Liver (tissue), 8 donors: ENCODE measurements at regions not wholly inside any gene's neighbourhood (a gene's known extent, or its start where the extent isn't known, plus 50 kb on each side); places are given as distances from the start of the nearest gene placed in this dataset.

ENCODE experiments used
- DNase-seq: peaks from one replicate; pipeline ENCODE4 v3.0.0-alpha.2; 2017; ENCODE audit warnings: low spot score
- H3K27ac ChIP-seq, 2 donors: one replicate each; pipeline ENCODE4 v1.7.0; 2013; ENCODE audit warnings: inconsistent platforms in 2 of 2, low read length in 2 of 2, control low read depth in 1 of 2, low read depth in 1 of 2, mild to moderate bottlenecking in 1 of 2
- H3K27me3 ChIP-seq, 4 donors: one replicate each; pipeline versions ENCODE4 v1.6.1 to v1.7.0; 2013; ENCODE audit warnings: low read length in 3 of 4, inconsistent platforms in 1 of 4, mild to moderate bottlenecking in 1 of 4, moderate library complexity in 1 of 4; ENCODE audit not compliant: control insufficient read depth in 4 of 4, insufficient read depth in 4 of 4
- H3K36me3 ChIP-seq, 4 donors: one replicate each; pipeline versions ENCODE4 v1.6.1 to v1.7.0; 2013; ENCODE audit warnings: low read length in 3 of 4, mild to moderate bottlenecking in 3 of 4, low read depth in 1 of 4, moderate library complexity in 1 of 4; ENCODE audit not compliant: control insufficient read depth in 4 of 4, insufficient read depth in 3 of 4
- H3K4me1 ChIP-seq, 4 donors: one replicate each; pipeline versions ENCODE4 v1.6.1 to v1.7.0; 2013; ENCODE audit warnings: low read length in 3 of 4, mild to moderate bottlenecking in 3 of 4, moderate library complexity in 1 of 4; ENCODE audit not compliant: control insufficient read depth in 4 of 4, insufficient read depth in 4 of 4
- H3K4me3 ChIP-seq, 3 donors: one replicate each; pipeline versions ENCODE4 v1.6.1 to v1.7.0; 2013; ENCODE audit warnings: low read length in 3 of 3, control low read depth in 1 of 3, low read depth in 1 of 3, mild to moderate bottlenecking in 1 of 3
- H3K9ac ChIP-seq, 2 donors: one replicate each; pipeline ENCODE4 v1.7.0; 2013; ENCODE audit warnings: low read length in 2 of 2, mild to moderate bottlenecking in 2 of 2, moderate library complexity in 2 of 2, control low read depth in 1 of 2, low read depth in 1 of 2
- H3K9me3 ChIP-seq, 4 donors: one replicate each; pipeline versions ENCODE4 v1.6.1 to v1.7.0; 2013; ENCODE audit warnings: low read length in 3 of 4; ENCODE audit not compliant: control insufficient read depth in 4 of 4
- ATF3 ChIP-seq: IDR thresholded peaks from 2 replicates; pipeline ENCODE4 v1.6.1; 2016; ENCODE audit warnings: antibody characterized with exemption
- EGR1 ChIP-seq, 2 donors: IDR thresholded peaks; 2 replicates each; pipeline ENCODE4 v1.6.1; 2016 to 2018; ENCODE audit warnings: antibody characterized with exemption in 2 of 2, low read depth in 2 of 2
- GABPA ChIP-seq, 2 donors: IDR thresholded peaks in 1 of 2; conservative IDR thresholded peaks in 1 of 2; 2 replicates each; pipeline ENCODE4 v1.6.1; 2016; ENCODE audit warnings: antibody characterized with exemption in 2 of 2, mild to moderate bottlenecking in 1 of 2, moderate library complexity in 1 of 2
- HNF4A ChIP-seq, 2 donors: conservative IDR thresholded peaks; 2 replicates each; pipeline ENCODE4 v1.6.1; 2016; ENCODE audit warnings: antibody characterized with exemption in 2 of 2, mild to moderate bottlenecking in 2 of 2
- HNF4G ChIP-seq: IDR thresholded peaks from 2 replicates; pipeline ENCODE4 v1.6.1; 2016; ENCODE audit warnings: antibody characterized with exemption
- JUND ChIP-seq, 2 donors: IDR thresholded peaks; 2 replicates each; pipeline ENCODE4 v1.6.1; 2016; ENCODE audit warnings: antibody characterized with exemption in 2 of 2
- MAX ChIP-seq: IDR thresholded peaks from 2 replicates; pipeline ENCODE4 v1.6.1; 2016; ENCODE audit warnings: antibody characterized with exemption
- NR2F2 ChIP-seq: IDR thresholded peaks from 2 replicates; pipeline ENCODE4 v1.6.1; 2016; ENCODE audit warnings: antibody characterized with exemption
- RAD21 ChIP-seq, 2 donors: IDR thresholded peaks; 2 replicates each; pipeline ENCODE4 v1.6.1; 2016; ENCODE audit warnings: antibody characterized with exemption in 2 of 2, mild to moderate bottlenecking in 2 of 2
- TAF1 ChIP-seq: conservative IDR thresholded peaks from 2 replicates; pipeline ENCODE4 v1.6.1; 2016; ENCODE audit warnings: antibody characterized with exemption, mild to moderate bottlenecking
- YY1 ChIP-seq: IDR thresholded peaks from 2 replicates; pipeline ENCODE4 v1.6.1; 2016; ENCODE audit warnings: antibody characterized with exemption, mild to moderate bottlenecking
- ZBTB33 ChIP-seq: IDR thresholded peaks from 2 replicates; pipeline ENCODE4 v1.6.1; 2016; ENCODE audit warnings: antibody characterized with exemption
- WGBS: extraction: QIAGEN DNeasy Blood & Tissue Kit; methylation state at CpG from one replicate; pipeline ENCODE4 v1.1.7; 2013; 5-methylcytosine and 5-hydroxymethylcytosine counted together
- TF ChIP-seq, protein P1 (sequence below): fragments of 150-350 bp; IDR thresholded peaks from 2 replicates; pipeline ENCODE4 v1.5.1; 2017; ENCODE audit warnings: improper control_type of control experiment, low read depth, low read length; ENCODE audit not compliant: missing input control
- donor health status: healthy.
- donor health status: healthy.
- donor health status: healthy.
- donor health status: healthy.
- donor health status: healthy.

DNA sequence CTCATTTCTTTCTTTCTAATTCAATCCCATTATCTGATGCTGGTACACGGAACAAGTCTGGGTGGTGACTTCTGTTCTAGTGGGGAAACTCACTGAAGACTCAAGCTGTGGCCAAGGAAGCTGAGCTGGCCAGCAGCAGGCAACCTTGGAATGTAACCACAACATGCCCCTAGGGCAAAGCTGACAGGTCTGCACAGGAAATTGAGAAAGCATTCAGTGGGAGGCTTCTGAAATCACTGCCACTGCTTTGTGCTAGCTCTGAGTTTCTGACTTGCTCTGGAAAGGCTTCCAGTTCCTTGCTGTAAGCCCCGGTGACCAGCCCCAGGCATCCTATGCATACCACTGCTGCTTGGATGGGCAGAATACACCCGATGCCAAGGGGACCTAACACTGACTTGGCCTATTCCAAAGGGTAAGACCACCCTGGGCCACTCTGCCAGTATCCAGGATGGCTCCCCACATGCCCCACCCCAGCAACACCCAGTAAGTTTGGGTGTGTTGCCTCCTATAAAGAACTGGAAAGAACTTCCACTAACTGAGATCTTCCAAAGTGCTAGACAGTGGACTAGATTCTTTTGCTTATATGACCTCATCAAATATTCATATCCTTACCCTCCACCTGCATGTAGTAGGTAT is 84.5 kb upstream of the CDKN3 start:
- WGBS, result 83% methylated on average over 3 of the region's 3 CpGs
- H3K9ac ChIP-seq, result no peak overlapping the region
- DNase-seq, result no peak
- no peaks in the 10 kb centered on the region for H3K27me3 ChIP-seq
- H3K36me3 ChIP-seq, result no peaks in the 10 kb centered on the region
- H3K4me1 ChIP-seq, result no peaks in the 10 kb centered on the region
- no peak overlapping the region for H3K27ac ChIP-seq
- TF ChIP-seq YY1 (no peak), EGR1 (IDR thresholded peaks at IDR 0.05; ENCODE audit: low read depth in 2 of 2) (no peak), HNF4A (conservative IDR thresholded peaks at IDR 0.05) (no peak), MAX (no peak), NR2F2 (no peak), TAF1 (no peak), HNF4G (no peak), ATF3 (no peak), GABPA (IDR thresholded peaks at IDR 0.05 in 1 of 2, conservative IDR thresholded peaks at IDR 0.05 in 1 of 2) (no peak)
- no peak overlapping the region for H3K4me3 ChIP-seq
- no peaks in the 10 kb centered on the region for H3K9me3 ChIP-seq

- WGBS, result 89% methylated on average over 11 of the region's 11 CpGs
- no peak for DNase-seq
- H3K27me3 ChIP-seq, result no peaks in the 10 kb centered on the region
- TF ChIP-seq HNF4A (conservative IDR thresholded peaks at IDR 0.05) (no peak), RAD21 (IDR thresholded peaks at IDR 0.05) (no peak), EGR1 (IDR thresholded peaks at IDR 0.05; ENCODE audit: low read depth in 2 of 2) (no peak), NR2F2 (no peak), ZBTB33 (no peak), JUND (IDR thresholded peaks at IDR 0.05) (no peak), TAF1 (no peak)
- TF ChIP-seq, protein P1, sequence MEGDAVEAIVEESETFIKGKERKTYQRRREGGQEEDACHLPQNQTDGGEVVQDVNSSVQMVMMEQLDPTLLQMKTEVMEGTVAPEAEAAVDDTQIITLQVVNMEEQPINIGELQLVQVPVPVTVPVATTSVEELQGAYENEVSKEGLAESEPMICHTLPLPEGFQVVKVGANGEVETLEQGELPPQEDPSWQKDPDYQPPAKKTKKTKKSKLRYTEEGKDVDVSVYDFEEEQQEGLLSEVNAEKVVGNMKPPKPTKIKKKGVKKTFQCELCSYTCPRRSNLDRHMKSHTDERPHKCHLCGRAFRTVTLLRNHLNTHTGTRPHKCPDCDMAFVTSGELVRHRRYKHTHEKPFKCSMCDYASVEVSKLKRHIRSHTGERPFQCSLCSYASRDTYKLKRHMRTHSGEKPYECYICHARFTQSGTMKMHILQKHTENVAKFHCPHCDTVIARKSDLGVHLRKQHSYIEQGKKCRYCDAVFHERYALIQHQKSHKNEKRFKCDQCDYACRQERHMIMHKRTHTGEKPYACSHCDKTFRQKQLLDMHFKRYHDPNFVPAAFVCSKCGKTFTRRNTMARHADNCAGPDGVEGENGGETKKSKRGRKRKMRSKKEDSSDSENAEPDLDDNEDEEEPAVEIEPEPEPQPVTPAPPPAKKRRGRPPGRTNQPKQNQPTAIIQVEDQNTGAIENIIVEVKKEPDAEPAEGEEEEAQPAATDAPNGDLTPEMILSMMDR, result no peak
- no peak overlapping the region for H3K9ac ChIP-seq
- no peaks in the 10 kb centered on the region for H3K4me1 ChIP-seq
- no peaks in the 10 kb centered on the region for H3K9me3 ChIP-seq
- no peak overlapping the region for H3K27ac ChIP-seq
- H3K4me3 ChIP-seq, result no peak overlapping the region
- no peaks in the 10 kb centered on the region for H3K36me3 ChIP-seq
Measured at GRCh38 chr14:54314365-54315104, 82.3 kb upstream of the CDKN3 start.
